ENCODE measurements at regions not wholly inside any gene's neighbourhood (a gene's known extent, or its start where the extent isn't known, plus 50 kb on each side); places are given as distances from the start of the nearest gene placed in this dataset.

- TF ChIP-seq, protein P1, sequence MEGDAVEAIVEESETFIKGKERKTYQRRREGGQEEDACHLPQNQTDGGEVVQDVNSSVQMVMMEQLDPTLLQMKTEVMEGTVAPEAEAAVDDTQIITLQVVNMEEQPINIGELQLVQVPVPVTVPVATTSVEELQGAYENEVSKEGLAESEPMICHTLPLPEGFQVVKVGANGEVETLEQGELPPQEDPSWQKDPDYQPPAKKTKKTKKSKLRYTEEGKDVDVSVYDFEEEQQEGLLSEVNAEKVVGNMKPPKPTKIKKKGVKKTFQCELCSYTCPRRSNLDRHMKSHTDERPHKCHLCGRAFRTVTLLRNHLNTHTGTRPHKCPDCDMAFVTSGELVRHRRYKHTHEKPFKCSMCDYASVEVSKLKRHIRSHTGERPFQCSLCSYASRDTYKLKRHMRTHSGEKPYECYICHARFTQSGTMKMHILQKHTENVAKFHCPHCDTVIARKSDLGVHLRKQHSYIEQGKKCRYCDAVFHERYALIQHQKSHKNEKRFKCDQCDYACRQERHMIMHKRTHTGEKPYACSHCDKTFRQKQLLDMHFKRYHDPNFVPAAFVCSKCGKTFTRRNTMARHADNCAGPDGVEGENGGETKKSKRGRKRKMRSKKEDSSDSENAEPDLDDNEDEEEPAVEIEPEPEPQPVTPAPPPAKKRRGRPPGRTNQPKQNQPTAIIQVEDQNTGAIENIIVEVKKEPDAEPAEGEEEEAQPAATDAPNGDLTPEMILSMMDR (optimal IDR thresholded peaks at IDR 0.05 in 1 of 3, IDR thresholded peaks at IDR 0.05 in 1 of 3, conservative IDR thresholded peaks at IDR 0.05 in 1 of 3; ENCODE audit: extremely low read depth in 1 of 3, insufficient read depth in 2 of 3, low read length in 3 of 3) = no peak
- no peak for TF ChIP-seq EZH2 (IDR thresholded peaks at IDR 0.05; ENCODE audit: low read length)
Measured at GRCh38 chr5:42948961-42949347, 91.2 kb downstream of the ANXA2R start.

Data from keratinocyte (primary cell).